ENCODE measurements at regions not wholly inside any gene's neighbourhood (a gene's known extent, or its start where the extent isn't known, plus 50 kb on each side); places are given as distances from the start of the nearest gene placed in this dataset.
"Not testable (repeated sequence)": the region's sequence is repeated elsewhere in the genome, so short reads cannot be mapped to it uniquely, and the experiment has no call there.

DNA sequence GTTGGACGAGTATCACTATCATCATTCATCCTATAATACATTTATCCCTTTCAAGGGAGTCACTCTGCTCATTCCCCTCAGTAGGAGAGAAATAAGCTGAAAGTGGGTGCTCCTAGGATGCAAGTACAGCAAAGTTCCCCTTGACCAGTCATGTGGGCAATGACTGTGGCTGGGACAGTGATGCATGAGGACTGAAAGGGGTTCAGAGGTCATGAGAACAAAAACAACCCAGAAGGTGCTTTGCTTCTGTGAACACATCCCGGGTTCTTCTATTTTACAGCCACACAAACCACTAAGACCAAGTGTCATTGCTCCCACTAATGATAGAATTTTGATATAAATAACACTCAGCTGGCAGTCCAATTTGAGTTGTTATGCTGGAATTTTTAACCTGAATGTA is 177.8 kb upstream of the ADCY2 start:
- no peak for DNase-seq (ENCODE audit: low read depth)

DNA sequence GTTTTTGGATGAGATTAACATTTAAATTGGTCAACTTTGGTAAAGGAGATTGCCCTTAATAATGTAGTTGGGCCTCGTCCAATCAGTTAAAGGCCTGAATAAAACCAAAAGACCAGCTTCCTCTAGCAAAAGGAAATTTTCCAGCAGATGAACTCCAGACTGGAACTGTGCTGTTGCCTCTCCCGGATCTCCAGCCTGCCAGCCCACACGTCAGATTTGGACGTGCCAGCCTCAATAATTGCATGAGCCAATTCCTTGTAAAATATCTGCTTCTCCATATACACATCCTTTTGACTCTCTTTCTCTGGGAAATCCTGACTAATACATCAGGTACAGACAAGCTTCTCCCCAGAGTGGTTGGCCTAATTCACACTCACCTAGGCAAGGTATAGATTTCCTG is 175.8 kb upstream of the ADCY2 start:
- DNase-seq (ENCODE audit: low read depth) = no peak

DNA sequence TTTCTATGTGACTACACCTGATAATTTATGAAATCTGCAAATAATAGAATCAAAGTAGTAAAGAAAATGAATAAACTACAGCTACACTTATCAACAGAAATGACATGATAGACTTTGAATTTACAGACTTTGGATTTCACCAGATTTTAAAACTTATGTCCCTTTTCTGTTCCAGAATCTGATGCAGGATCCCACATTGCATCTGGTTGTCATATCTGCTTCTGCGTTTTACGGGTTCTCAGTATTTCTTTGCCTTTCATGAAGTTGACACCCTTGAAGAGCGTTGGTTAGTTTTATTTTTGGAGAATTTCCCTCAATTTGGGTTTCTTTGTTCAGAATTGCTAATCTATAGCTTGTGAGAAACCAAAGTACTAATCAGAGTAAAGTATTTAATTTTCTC is 174.9 kb upstream of the ADCY2 start:
- DNase-seq (ENCODE audit: low read depth) = no peak

DNA sequence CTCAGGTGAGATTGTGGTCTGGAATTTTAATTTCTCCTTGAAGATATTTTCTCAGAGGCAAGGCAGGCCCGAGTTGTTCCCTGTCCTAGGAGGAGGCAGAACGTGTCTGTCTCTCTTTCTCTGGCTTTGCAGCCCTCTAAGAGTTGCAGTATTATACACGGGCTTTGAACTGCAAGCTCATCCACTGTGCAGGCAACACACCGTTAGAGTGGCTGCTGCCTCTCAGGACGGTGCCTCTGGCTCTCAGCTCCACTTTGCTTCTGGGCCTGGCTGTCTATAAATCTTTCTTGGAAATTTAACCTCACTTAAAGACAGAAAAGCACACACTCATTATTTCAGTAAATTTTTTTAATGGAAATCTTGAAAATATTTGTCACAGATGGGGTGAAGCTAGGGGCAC is 170.1 kb upstream of the ADCY2 start:
- no peak for DNase-seq (ENCODE audit: low read depth)

DNA sequence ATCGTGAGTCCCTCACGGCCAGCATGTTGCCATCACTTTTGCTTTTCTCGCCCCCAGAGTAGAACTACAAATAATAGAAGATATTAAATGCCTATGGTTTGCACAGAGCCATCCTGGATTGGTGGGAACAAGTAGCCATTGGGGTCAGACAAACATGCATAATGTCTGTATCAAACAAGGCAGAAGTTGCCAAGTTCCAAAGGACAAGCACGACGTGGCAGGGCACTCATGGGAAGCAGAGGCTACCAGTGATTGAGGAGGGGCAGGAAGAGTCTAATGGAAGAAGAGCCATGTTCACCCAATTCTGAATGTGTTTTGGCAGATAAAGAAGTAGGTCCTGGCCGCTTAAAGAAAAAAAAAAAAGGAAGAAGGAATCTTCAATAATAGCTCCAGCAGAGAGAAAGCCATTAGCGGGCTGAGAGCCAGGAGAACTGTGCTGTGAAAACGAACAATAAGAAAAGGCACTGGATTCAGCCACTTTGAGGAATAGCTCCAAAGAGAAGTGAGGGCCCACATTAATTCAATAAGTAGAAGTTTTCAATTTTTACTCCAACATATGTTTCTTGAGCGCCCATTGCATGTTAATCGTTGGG is 153.7 kb upstream of the ADCY2 start:
- DNase-seq (ENCODE audit: low read depth) = no peak

DNA sequence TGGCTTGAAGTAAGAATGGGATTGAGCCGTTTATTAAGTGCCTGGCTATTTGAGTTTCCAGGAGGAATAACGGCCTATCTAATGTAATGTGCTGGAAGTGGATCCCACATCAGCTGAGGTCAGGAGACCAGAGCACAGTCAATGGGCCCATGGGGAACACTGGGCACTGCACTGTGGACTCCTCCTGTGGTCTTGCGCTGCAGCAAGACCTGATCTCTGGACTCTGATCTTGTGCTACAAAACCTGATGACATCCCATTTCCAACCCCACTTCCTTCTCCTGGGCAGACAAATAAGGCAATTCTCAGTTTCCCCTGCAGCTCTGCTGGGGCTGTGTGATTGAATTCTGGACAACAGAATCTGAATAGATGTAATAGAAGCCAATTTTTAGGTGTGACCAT is 151.7 kb upstream of the ADCY2 start:
- no peak for DNase-seq (ENCODE audit: low read depth)

DNA sequence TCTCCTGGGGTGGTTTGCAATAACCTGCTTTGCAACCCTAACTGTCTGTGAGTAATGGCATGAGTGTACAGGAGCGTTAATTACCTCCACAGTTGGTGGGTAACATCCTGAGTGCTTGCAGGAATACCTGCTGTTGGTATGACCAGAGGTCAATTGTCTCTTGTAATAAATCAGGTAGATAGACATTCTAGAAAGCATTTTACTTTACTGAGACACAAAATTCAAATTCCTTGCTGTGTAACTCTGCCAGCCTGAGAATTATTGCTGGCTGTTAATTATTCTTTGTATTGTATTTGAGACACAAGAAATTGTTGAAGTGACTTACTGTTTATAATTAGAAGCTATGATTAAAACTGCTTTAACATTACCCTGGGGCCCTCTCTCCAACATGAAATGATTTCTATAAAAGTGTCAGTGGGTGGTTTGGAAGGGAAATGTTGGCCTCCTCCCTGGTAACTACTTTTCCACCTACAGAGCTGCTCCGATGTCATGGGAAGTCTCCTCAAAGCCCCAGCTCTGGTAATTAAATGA is 150.8 kb upstream of the ADCY2 start:
- no peak for DNase-seq (ENCODE audit: low read depth)

DNA sequence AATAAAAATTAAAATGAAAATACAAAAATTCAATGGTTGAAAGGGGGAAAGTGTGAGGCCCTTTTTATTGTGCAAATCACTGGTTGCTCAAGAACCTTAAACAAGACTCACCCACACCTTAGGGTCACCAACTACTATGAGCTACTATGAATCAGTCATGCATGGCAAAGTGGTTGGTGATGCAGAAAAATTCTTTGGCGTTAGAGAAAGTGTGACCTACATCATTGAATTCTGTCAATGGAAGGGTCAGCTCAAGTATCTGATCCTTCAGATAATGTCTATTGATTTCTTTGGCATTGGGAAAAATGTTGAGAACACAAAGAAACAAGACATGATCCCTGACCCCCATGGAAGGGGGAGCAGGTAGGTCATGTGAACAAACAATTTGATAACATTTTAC is 149.7 kb upstream of the ADCY2 start:
- no peak for DNase-seq (ENCODE audit: low read depth)

DNA sequence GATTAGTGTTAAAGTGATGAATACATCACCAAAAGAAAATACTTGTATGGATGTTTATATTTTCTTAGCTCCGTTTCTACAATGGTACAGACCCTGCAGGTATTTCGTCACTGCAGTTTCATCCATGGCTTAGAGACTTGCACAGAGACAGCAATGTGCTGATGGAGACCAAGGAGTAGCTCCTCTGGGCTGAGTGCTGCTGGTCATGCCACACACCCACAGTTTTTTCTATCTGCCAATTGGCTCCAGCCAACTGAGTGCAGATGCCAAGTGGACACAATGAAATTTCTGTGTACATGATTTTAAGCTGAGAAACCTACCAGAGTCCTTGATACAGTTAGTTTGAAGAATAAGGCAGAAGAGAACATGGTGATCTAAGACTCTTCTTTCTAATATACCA is 145.9 kb upstream of the ADCY2 start:
- DNase-seq (ENCODE audit: low read depth) = no peak

DNA sequence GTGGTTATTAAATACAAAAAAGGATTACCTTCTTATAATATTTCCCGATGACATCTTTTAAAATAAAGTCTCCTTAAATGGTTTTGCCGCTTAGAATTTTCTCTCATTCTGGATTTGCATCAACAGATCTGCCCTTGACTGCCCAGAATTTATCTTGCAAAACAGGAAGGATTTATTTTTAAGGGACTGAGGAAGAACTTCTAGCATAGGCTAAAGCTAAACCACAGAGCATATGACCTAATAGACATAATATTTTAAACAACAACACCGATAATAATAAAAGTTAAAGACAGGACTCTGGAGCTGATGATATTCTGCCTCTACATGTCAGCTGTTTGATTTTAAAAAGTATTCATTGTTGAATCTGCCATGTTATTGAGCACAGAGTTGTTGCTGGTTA is 145.3 kb upstream of the ADCY2 start:
- DNase-seq (ENCODE audit: low read depth) = no peak

DNA sequence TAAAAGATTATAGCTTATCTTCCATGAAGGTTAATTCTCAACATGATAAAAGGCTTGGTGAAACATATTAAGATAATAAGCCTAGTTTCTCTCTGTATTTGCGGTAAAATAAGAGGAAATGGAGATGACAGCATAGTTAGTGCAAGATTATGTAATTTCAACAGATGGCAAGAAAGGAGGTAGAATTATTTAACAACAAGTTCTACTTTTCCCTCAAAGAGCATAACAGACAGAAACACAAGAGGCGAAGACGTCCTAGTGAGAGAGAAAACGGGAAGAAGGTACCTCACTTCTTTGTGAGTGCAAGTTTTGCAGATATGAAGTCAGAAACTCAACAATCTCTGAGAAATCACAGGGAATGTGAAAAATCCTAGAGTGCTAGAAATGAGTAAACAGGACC is 144.8 kb upstream of the ADCY2 start:
- DNase-seq (ENCODE audit: low read depth) = no peak

DNA sequence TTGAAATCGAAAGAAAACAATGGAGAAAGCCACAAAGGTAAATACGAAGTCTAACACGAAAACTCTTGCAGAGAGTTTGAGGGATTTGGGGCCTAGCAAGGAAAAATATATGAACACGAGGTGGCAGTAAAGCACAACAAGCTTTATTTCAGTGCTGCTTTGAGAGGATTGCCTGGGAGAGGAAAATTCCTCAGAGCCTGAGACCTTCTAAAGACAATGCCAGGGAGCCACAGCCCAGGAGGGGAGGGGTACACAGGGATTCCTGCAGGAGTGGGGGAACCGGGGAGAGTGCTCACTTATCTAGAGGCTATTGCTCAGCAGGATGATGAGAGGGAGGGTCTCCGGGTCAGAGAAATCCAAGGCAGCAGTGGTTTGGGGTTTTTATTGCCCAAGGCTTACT is 134.9 kb upstream of the ADCY2 start:
- DNase-seq (ENCODE audit: low read depth) = no peak

DNA sequence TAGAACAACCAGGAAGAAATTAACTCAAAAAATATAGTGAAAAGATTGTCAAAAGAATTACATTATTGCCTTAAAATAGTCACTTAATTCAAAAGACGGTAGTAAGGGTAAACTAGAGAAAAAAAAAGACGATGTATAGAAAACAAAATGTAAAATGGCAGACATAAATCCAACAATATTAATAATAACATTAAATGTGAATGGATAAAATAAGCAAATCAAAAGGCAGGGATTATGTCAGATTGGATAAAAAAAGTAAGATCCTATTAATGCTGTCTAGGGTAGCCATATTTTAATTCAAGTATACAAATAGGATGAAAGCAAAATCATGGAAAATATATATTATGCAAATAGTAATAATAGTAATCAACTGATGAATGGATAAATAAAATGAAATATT is 134.0 kb upstream of the ADCY2 start:
- no peak for DNase-seq (ENCODE audit: low read depth)

DNA sequence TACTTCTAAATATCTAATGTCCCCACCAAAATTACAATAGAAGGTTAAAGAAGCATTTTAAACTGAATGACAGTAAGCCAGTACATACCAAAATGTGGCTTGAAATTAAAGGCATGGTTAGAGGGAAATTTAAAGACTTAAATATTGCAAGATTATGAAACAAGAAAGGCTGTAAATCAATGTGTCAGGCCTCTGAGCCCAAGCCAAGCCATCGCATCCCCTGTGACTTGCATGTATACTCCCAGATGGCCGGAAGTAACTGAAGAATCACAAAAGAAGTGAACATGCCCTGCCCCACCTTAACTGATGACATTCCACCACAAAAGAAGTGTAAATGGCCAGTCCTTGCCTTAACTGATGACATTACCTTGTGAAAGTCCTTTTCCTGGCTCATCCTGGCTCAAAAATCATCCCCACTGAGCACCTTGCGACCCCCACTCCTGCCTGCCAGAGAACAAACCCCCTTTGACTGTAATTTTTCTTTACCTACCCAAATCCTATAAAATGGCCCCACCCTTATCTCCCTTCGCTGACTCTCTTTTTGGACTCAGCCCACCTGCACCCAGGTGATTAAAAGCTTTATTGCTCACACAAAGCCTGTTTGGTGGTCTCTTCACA is 132.4 kb upstream of the ADCY2 start:
- not testable (repeated sequence) for DNase-seq (ENCODE audit: low read depth)

DNA sequence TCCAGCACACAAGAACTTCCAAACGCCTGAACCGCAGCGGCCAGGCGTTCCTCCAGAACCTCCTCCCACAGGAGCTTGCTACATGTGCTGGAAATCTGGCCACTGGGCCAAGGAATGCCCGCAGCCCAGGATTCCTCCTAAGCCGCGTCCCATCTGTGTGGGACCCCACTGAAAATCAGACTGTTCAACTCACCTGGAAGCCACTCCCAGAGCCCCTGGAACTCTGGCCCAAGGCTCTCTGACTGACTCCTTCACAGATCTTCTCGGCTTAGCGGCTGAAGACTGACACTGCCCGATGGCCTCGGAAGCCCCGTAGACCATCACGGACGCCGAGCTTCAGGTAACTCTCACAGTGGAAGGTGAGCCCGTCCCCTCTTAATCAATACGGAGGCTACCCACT is 130.2 kb upstream of the ADCY2 start:
- DNase-seq (ENCODE audit: low read depth) = not testable (repeated sequence)

DNA sequence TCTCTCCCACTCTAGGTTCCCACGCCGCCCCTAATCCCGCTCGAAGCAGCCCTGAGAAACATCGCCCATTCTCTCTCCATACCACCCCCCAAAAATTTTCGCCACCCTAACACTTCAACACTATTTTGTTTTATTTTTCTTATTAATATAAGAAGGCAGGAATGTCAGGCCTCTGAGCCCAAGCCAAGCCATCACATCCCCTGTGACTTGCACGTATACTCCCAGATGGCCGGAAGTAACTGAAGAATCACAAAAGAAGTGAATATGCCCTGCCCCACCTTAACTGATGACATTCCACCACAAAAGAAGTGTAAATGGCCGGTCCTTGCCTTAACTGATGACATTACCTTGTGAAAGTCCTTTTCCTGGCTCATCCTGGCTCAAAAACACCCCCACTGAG is 127.2 kb upstream of the ADCY2 start:
- not testable (repeated sequence) for DNase-seq (ENCODE audit: low read depth)

DNA sequence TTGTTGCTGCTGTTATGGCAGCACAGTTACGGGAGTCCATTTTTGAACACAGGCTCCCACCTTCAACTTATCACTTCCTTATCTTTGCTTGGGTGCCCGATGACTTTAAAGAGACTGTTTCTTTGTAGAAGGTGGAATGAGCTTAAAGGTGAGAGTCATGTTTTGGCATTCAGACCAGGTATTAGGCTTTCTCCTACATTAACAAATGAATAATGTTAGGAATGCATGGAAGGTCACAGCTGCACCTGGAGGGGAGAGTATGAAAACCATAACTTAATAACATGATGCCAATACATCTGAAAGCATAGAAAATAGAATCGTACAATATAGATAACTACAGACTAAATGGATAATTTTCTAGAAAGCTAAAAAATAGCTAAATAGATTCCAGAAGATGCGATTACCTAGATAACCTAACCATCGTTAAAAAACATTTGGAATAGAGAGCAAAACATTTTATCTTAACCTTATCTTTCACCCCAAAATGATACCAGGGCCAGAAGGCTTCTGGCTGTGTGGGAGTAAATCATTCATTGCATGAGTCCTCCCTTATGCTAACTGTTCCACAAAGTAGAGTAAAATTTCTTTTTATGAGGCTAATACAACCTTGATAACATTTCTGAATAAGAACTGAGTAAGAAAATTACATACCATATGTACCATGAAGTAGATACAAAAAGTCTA is 126.2 kb upstream of the ADCY2 start:
- DNase-seq (ENCODE audit: low read depth) = no peak

DNA sequence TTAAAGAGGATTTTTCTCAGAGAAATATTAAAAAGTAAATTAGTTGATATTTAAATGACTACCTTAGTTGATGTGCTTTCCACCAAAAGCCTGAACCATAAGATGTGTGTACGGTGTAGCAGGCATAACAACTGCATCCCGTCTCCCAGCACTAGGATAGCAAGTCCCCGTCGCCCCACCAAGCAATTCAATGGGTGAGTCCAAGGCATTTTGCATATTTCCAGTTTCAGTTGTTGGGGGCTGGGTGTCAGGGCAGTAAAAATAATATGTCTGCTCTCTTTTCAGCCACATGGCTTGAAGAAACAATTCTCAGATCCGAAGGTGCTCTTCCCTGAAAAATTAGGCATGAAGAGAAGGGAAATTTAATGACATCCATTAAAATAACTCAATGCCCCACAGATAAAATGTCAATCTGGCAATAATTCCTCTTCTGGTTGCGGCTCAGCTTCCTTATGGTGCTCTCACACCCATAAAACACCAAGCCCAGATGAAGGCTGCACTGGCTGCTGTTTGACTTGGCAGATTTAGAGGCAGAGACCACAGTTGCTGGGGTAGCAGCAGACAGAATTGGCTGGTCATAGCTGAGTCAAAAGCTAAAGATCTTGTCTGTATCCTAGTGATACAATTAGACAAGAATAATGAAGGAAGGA is 124.4 kb upstream of the ADCY2 start:
- DNase-seq (ENCODE audit: low read depth) = no peak

DNA sequence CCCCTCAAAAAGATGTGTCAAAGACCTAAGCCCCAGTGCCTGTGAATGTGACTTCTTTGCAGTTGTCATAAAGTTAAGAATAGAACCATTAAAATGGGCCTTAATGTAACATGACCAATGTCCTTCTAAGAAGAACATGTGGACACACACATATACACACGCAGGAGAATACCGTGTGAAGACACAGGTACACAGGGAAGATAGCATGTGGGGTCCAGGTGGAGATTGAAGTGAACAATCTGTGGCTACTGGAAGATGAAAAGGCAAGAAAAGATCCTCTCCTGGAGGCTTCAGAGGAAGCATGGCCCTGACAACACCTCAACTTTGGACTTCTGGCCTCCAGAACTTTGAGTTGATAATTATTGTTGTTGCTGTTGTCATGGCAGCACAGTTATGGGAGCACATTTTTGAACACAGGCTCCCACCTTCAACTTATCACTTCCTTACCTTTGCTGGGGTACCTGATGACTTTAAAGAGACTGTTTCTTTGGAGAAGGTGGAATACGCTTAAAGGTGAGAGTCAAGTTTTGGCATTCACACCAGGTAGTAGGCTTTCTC is 123.5 kb upstream of the ADCY2 start:
- DNase-seq (ENCODE audit: low read depth) = no peak

DNA sequence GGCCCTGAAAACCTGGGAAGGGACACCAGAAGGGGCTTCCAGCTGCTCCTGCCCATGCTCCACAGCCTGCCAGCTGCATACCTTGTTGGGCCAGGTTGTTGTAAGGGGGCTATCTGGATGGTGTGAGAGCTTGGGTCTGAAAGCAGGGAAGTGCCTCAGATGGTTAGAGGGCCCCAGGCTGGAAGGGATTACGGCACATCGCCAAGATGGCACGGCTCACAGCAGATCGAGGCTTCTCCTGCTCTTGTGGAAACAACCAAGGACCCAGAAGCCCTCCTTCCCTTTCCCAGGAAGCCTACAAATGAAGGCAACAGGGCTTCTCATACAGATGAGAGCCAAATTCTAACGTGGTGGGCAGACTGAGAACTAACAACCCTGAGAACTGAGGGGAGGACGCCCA is 121.7 kb upstream of the ADCY2 start:
- DNase-seq (ENCODE audit: low read depth) = no peak

DNA sequence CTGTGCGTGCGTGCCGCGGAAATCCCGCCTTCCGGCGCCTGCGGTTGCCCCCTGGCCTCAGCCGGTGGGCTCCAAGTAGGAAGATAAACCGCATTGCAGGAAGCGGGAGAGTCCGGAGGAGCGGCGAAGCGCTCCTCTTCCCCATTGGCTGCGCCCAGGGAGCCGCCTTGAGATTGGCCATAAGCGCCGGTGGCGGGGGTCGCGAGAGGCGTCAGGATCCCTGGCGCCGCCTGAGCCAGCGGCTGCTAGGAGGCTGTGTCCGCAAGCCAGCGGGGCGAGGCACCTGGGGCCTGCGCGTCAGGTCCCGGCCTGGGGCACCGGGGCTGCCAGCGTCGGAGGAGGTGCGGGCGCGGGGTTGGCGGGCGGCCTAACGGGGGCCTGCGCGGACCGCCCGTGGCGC is 106.3 kb upstream of the ADCY2 start:
- not testable (repeated sequence) for DNase-seq (ENCODE audit: low read depth)

DNA sequence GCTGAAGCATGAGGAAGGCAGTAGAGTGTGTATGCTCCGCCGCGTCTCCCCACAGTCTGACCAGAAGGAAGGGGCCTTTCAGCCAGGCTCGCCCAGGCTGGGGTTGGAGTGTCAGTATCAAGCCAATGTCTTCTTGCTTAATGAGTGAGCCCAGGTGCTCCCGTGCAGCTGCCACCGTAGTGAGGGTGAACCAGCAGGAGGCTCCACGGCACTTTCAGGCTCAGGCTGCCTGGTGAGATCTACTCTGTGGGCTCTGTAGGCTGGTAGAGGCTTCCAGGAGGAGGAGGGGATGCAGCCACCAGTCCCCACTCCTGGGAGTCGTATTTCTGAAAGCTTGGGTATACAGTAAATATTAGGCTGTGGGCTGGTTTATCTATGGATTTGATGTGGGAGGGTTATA is 98.1 kb upstream of the ADCY2 start:
- not testable (repeated sequence) for DNase-seq (ENCODE audit: low read depth)

DNA sequence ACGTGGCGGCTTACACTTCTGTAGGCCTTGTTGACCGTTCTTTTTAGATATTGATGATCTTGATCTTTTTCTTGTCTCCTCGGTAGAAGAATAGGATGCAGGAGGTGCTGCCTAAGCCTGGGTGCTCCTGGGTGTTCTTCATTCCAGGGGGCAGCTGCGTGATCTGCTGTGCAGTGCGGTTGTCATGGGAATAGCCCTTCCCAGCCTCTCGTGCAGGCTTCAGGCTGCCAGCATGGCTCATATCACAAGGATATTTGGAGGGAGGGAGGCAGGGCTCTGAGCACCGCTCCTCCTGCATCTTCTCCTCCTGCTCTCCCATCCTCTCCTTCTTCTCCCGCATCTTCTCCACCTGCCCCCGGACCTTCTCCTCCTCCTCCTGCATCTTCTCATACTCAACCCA is 96.2 kb upstream of the ADCY2 start:
- DNase-seq (ENCODE audit: low read depth) = not testable (repeated sequence)
